AG09319 (cell line): ENCODE measurements at regions not wholly inside any gene's neighbourhood (a gene's known extent, or its start where the extent isn't known, plus 50 kb on each side); places are given as distances from the start of the nearest gene placed in this dataset.
"Not testable (repeated sequence)": the region's sequence is repeated elsewhere in the genome, so short reads cannot be mapped to it uniquely, and the experiment has no call there.

Experiments used
- DNase-seq: peaks from one replicate; pipeline ENCODE4 v3.0.0-alpha.2; 2010; ENCODE audit warnings: low read depth; ENCODE audit errors: extremely low read depth
- TF ChIP-seq, protein P1 (sequence below): IDR thresholded peaks from 2 replicates; pipeline ENCODE4 v1.5.1; 2011; ENCODE audit warnings: low read depth, mild to moderate bottlenecking, inconsistent platforms, low read length, moderate library complexity

GRCh38 chr6:27007020-27007419 lies 240.5 kb upstream of the PRSS16 start:
- TF ChIP-seq, protein P1, sequence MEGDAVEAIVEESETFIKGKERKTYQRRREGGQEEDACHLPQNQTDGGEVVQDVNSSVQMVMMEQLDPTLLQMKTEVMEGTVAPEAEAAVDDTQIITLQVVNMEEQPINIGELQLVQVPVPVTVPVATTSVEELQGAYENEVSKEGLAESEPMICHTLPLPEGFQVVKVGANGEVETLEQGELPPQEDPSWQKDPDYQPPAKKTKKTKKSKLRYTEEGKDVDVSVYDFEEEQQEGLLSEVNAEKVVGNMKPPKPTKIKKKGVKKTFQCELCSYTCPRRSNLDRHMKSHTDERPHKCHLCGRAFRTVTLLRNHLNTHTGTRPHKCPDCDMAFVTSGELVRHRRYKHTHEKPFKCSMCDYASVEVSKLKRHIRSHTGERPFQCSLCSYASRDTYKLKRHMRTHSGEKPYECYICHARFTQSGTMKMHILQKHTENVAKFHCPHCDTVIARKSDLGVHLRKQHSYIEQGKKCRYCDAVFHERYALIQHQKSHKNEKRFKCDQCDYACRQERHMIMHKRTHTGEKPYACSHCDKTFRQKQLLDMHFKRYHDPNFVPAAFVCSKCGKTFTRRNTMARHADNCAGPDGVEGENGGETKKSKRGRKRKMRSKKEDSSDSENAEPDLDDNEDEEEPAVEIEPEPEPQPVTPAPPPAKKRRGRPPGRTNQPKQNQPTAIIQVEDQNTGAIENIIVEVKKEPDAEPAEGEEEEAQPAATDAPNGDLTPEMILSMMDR = no peak

GRCh38 chr6:27008613-27009012 lies 238.9 kb upstream of the PRSS16 start:
- DNase-seq = not testable (repeated sequence)

More at GRCh38 chr6:27007020-27007419, 240.5 kb upstream of the PRSS16 start:
- no peak for DNase-seq

- DNase-seq = not testable (repeated sequence)
These were observed 233.4 kb upstream of the PRSS16 start for GRCh38 chr6:27014053-27014452.

DNA sequence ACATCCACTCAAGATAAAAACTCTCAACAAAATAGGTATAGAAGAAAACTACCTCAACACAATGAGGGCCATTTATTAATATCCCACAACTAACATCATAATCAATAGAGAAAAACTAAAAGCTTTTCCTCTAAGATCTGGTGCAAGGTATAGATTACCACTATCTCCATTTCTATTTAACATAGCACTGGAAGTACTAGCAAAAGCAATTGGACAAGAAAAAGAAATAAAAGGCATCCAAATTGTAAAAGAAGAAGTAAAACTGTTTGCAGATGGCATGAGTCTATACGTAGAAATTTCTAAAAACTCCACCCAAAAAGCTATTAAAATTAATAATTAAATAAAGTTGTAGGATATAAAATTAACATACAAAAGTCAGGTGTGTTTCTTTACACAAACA lies 230.8 kb upstream of the PRSS16 start:
- TF ChIP-seq, protein P1 = no peak
- no peak for DNase-seq

DNA sequence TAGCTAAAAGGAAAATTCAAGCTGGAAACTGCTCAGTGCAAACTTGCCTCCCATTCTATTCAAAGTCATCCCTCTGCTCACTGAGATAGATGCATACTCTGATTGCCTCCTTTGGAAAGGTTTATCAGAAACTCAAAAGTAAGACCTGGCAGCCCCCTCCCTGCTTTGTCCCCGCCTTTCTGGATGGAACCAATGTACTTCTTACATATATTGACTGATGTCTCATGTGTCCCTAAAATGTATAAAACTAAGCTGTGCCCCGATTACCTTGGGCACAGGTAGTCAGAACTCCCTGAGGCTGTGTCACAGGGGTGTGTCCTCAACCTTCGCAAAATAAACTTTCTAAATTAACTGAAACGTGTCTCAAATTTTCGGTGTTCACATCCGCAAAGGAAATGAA lies 229.1 kb upstream of the PRSS16 start:
- DNase-seq = not testable (repeated sequence)

- TF ChIP-seq, protein P1 = no peak
- DNase-seq = peak; percentile 81
These were observed 227.6 kb upstream of the PRSS16 start for GRCh38 chr6:27019651-27020552.

- no peak for DNase-seq
- TF ChIP-seq, protein P1 = no peak
These were observed 227.0 kb upstream of the PRSS16 start for GRCh38 chr6:27020553-27020880.

DNA sequence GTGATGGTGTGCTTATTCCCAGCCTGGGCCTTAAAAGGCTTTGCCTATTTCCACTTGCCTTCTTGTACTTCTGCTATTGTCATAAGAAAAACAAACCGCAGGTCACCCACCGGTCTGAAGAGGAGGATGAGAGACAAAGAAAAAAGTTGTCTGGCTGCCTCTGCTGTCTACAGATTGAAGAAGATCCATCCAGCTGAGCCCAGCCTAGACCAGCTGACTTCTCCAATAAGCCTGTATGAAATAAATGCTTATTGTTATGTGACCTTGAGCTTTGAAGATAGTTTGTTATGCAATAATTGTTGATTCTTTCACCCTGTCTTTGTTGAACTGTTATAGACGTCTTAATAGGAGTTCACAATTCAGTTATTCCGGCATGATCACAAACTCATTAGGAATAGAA lies 223.8 kb upstream of the PRSS16 start:
- TF ChIP-seq, protein P1 = no peak
- no peak for DNase-seq

- DNase-seq = no peak
- TF ChIP-seq, protein P1 = no peak
These were observed 222.2 kb upstream of the PRSS16 start for GRCh38 chr6:27025351-27025750.
